HG03159 (cell line): ENCODE measurements at regions not wholly inside any gene's neighbourhood (a gene's known extent, or its start where the extent isn't known, plus 50 kb on each side); places are given as distances from the start of the nearest gene placed in this dataset.
A peak's percentile ranks its signal among the peaks of the same experiment; 100 is the strongest.
"Not testable (repeated sequence)": the region's sequence is repeated elsewhere in the genome, so short reads cannot be mapped to it uniquely, and the experiment has no call there.

ENCODE experiments used
- ATAC-seq: cut with Tn5 transposase; IDR thresholded peaks from one replicate; pipeline ENCODE4 v1.9.1; 2021; ENCODE audit warnings: mild to moderate bottlenecking, moderate library complexity; ENCODE audit not compliant: unreplicated experiment

- ATAC-seq: no peak
These were observed 322.5 kb upstream of the CFAP20DC start for GRCh38 chr3:59372346-59372745.

- ATAC-seq: no peak
These were observed 319.3 kb upstream of the CFAP20DC start for GRCh38 chr3:59368900-59369675.

GRCh38 chr3:59367150-59367549 is 317.3 kb upstream of the CFAP20DC start:
- no peak for ATAC-seq

GRCh38 chr3:59366218-59366617 is 316.4 kb upstream of the CFAP20DC start:
- no peak for ATAC-seq

GRCh38 chr3:59364496-59364895 is 314.7 kb upstream of the CFAP20DC start:
- no peak for ATAC-seq

GRCh38 chr3:59360312-59360711 is 310.5 kb upstream of the CFAP20DC start:
- ATAC-seq: not testable (repeated sequence)

- no peak for ATAC-seq
These were observed 291.6 kb upstream of the CFAP20DC start for GRCh38 chr3:59341459-59341858.

GRCh38 chr3:59339818-59340217 is 290.0 kb upstream of the CFAP20DC start:
- ATAC-seq: peak; percentile 56

GRCh38 chr3:59338934-59339333 is 289.1 kb upstream of the CFAP20DC start:
- ATAC-seq: no peak

GRCh38 chr3:59335338-59335737 is 285.5 kb upstream of the CFAP20DC start:
- no peak for ATAC-seq

- no peak for ATAC-seq
These were observed 284.8 kb upstream of the CFAP20DC start for GRCh38 chr3:59334585-59334984.

GRCh38 chr3:59327376-59327808 is 277.6 kb upstream of the CFAP20DC start:
- no peak for ATAC-seq

GRCh38 chr3:59326246-59327024 is 276.6 kb upstream of the CFAP20DC start:
- ATAC-seq: no peak

- ATAC-seq: no peak
These were observed 272.2 kb upstream of the CFAP20DC start for GRCh38 chr3:59321881-59322540.

- no peak for ATAC-seq
These were observed 270.3 kb upstream of the CFAP20DC start for GRCh38 chr3:59320080-59320479.

- ATAC-seq: no peak
These were observed 269.6 kb upstream of the CFAP20DC start for GRCh38 chr3:59319442-59319841.

- ATAC-seq: no peak
These were observed 269.1 kb upstream of the CFAP20DC start for GRCh38 chr3:59318881-59319280.

- ATAC-seq: no peak
These were observed 267.6 kb upstream of the CFAP20DC start for GRCh38 chr3:59317386-59317785.

- no peak for ATAC-seq
These were observed 267.0 kb upstream of the CFAP20DC start for GRCh38 chr3:59316688-59317275.

GRCh38 chr3:59313365-59313764 is 263.5 kb upstream of the CFAP20DC start:
- peak; percentile 82 for ATAC-seq

GRCh38 chr3:59311231-59311630 is 261.4 kb upstream of the CFAP20DC start:
- ATAC-seq: no peak
